Mesothelial cell of epicardium (in vitro differentiated cells): ENCODE measurements at regions not wholly inside any gene's neighbourhood (a gene's known extent, or its start where the extent isn't known, plus 50 kb on each side); places are given as distances from the start of the nearest gene placed in this dataset.

ENCODE experiments used
- DNase-seq, 2 experiments: peaks; one replicate each; pipeline ENCODE4 v3.0.0; 2021; ENCODE audit warnings: low spot score in 2 of 2; ENCODE audit not compliant: unreplicated experiment in 2 of 2
- H3K27ac Mint-ChIP-seq: 2 replicates; pipeline ENCODE4 v1.8.0; 2021; ENCODE audit warnings: mixed read lengths
- H3K27me3 Mint-ChIP-seq: 2 replicates; pipeline ENCODE4 v1.8.0; 2021; ENCODE audit warnings: low read depth, mixed read lengths
- H3K36me3 Mint-ChIP-seq: 2 replicates; pipeline ENCODE4 v1.8.0; 2021; ENCODE audit warnings: mixed read lengths
- H3K4me1 Mint-ChIP-seq: 2 replicates; pipeline ENCODE4 v1.8.0; 2021; ENCODE audit warnings: mixed read lengths
- H3K4me3 Mint-ChIP-seq: 2 replicates; pipeline ENCODE4 v1.8.0; 2021; ENCODE audit warnings: mild to moderate bottlenecking, moderate library complexity, mixed read lengths
- H3K9me3 Mint-ChIP-seq: 2 replicates; pipeline ENCODE4 v1.8.0; 2021; ENCODE audit warnings: mixed read lengths
- CTCF ChIP-seq: fragments of 200-600 bp; sonication (generic); IDR thresholded peaks from one replicate; pipeline ENCODE4 v1.5.0; 2021; ENCODE audit warnings: antibody characterized with exemption; ENCODE audit not compliant: unreplicated experiment

DNA sequence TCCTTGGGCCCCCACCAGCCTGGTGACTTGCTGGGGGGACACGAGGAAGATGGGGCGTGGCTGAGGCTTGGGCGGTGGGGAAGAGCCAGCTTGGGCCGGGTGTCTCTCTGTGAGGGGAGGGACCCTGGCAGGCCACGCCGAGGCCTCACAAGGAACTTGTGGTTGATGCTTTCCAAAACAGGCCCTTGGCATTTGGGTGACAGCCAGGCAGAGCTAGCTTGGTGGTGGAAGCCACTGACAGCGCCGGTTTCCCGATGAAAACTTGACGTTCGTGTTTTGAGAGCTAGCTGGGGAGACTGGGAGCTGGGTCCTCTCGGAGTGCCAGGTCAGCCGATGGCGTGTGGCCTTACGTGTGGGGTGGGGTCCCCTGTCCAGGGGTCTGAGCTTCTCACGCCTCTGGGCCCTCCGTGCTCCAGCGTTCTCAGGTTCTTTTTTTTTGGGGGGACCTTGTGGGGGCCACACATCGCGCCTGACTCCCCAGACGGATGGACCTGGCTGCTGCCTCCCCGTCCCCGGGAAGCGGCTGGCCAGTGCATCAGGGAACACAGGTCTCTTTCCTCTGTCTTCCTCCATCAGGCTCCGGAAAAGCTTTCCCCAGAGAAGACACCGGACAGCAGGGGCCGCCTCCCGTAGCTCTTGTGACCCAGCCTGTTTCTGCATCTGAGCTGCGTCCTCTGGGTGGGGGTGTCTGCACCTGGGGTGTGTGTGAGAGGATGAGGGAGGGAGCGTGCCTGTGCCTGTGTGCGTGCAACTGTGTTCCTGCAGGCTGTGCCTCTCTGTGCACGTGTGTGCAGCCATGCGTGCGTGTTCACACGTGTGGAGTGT lies 129.3 kb upstream of the LPCAT1 start:
- Mint-ChIP-seq H3K27me3 (peaks cover 88% of the 10 kb centered on the region), H3K4me1 (no peaks in the 10 kb centered on the region), H3K36me3 (no peaks in the 10 kb centered on the region), H3K9me3 (no peaks in the 10 kb centered on the region), H3K27ac (no peak overlapping the region), H3K4me3 (no peak overlapping the region)
- DNase-seq, result no peak
- TF ChIP-seq CTCF, result no peak

GRCh38 chr5:1651971-1652872 lies 128.5 kb upstream of the LPCAT1 start:
- Mint-ChIP-seq H3K4me1 (no peaks in the 10 kb centered on the region), H3K4me3 (no peak overlapping the region), H3K27ac (no peak overlapping the region), H3K36me3 (no peaks in the 10 kb centered on the region), H3K9me3 (no peaks in the 10 kb centered on the region), H3K27me3 (peaks cover 86% of the 10 kb centered on the region)
- no peak for DNase-seq
- TF ChIP-seq CTCF, result no peak

DNA sequence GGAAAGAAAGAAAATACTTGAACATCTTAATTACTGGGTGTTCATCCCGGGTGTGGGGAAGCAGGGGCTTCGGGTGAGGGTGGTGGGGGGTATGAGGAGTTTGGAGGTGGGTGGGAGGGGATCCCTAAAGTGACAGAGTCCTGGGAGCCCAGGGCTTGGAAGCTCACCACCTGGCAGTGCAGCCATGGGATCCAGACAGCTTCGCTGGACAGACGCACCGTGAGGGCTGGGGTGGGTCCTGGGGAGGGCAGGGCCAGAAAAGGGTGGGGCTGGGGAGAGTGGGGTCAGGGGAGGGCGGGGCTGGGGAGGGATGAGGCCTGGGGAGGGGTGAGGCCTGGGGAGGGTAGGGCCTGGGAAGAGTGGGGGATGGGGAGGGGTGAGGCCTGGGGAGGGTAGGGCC lies 127.5 kb upstream of the LPCAT1 start:
- TF ChIP-seq CTCF, result no peak
- Mint-ChIP-seq H3K4me3 (no peak overlapping the region), H3K36me3 (no peaks in the 10 kb centered on the region), H3K9me3 (no peaks in the 10 kb centered on the region), H3K27ac (no peak overlapping the region), H3K4me1 (no peaks in the 10 kb centered on the region), H3K27me3 (peaks cover 81% of the 10 kb centered on the region)
- no peak for DNase-seq

DNA sequence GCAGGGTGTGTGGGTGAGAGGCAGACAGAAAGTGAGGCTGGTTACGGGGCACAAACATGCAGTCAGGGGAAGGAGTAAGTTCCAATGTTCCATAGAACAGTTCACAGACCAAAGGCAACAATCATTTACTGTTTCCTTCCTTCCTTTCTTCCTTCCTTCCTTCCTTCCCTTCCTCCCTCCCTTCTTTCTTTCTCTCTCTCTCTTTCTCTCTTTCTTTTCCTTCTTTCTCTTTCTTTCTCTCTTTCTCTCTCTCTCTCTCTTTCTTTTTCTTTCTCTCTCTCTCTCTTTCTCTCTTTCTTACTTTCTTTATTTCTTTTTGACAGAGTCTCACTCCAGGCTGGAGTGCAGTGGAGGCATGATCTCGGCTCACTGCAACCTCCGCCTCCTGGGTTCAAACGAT lies 125.8 kb upstream of the LPCAT1 start:
- H3K27ac Mint-ChIP-seq, result no peak overlapping the region
- no peaks in the 10 kb centered on the region for H3K36me3 Mint-ChIP-seq
- H3K27me3 Mint-ChIP-seq, result peaks cover 79% of the 10 kb centered on the region

GRCh38 chr5:1648806-1649205 lies 125.0 kb upstream of the LPCAT1 start:
- H3K4me1 Mint-ChIP-seq, result peaks cover 5% of the 10 kb centered on the region
- peaks cover 77% of the 10 kb centered on the region for H3K27me3 Mint-ChIP-seq
- H3K9me3 Mint-ChIP-seq, result no peaks in the 10 kb centered on the region
- no peak overlapping the region for H3K27ac Mint-ChIP-seq
- no peak overlapping the region for H3K4me3 Mint-ChIP-seq
- H3K36me3 Mint-ChIP-seq, result no peaks in the 10 kb centered on the region
- no peak for TF ChIP-seq CTCF
- no peak for DNase-seq

More for the DNA sequence above, 125.8 kb upstream of the LPCAT1 start:
- DNase-seq, result no peak
- H3K4me1 Mint-ChIP-seq, result peaks cover 3% of the 10 kb centered on the region
- no peak overlapping the region for H3K4me3 Mint-ChIP-seq
- no peaks in the 10 kb centered on the region for H3K9me3 Mint-ChIP-seq
- TF ChIP-seq CTCF, result no peak
